ENCODE measurements at regions not wholly inside any gene's neighbourhood (a gene's known extent, or its start where the extent isn't known, plus 50 kb on each side); places are given as distances from the start of the nearest gene placed in this dataset.

GRCh38 chr17:73731733-73732132, 87.5 kb upstream of the SDK2 start:
- no peak for TF ChIP-seq CTCF (IDR thresholded peaks at IDR 0.05)
- TF ChIP-seq POLR2A (IDR thresholded peaks at IDR 0.05), result no peak

Measured in lower leg skin (tissue), 3 donors.